ENCODE measurements at regions not wholly inside any gene's neighbourhood (a gene's known extent, or its start where the extent isn't known, plus 50 kb on each side); places are given as distances from the start of the nearest gene placed in this dataset.

DNA sequence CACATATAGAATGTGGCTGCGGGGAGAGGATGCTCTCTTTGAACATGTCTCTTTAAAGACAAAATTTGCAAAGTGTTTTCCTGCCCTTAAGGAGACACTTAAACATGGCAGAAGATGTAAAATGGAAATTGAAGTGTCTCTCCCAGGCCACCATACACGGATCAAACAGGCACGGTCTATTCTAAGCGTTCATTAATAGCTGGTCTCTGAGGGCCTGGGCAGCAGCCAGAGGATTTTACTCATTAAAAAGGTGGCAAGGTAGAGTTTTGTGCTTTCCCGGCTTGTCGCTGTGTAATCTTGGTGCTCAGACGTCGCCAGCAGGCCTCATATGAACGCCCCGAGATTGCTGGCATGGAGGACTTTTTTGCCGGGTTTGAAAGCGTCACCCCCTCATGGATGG lies 205.5 kb downstream of the EMX2 start:
- TF ChIP-seq POLR2A (IDR thresholded peaks at IDR 0.05) = no peak
- TF ChIP-seq, protein P1, sequence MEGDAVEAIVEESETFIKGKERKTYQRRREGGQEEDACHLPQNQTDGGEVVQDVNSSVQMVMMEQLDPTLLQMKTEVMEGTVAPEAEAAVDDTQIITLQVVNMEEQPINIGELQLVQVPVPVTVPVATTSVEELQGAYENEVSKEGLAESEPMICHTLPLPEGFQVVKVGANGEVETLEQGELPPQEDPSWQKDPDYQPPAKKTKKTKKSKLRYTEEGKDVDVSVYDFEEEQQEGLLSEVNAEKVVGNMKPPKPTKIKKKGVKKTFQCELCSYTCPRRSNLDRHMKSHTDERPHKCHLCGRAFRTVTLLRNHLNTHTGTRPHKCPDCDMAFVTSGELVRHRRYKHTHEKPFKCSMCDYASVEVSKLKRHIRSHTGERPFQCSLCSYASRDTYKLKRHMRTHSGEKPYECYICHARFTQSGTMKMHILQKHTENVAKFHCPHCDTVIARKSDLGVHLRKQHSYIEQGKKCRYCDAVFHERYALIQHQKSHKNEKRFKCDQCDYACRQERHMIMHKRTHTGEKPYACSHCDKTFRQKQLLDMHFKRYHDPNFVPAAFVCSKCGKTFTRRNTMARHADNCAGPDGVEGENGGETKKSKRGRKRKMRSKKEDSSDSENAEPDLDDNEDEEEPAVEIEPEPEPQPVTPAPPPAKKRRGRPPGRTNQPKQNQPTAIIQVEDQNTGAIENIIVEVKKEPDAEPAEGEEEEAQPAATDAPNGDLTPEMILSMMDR (IDR thresholded peaks at IDR 0.05 in 4 of 5, conservative IDR thresholded peaks at IDR 0.05 in 1 of 5) = no peak

Measured in gastrocnemius medialis (tissue), 4 donors.